ENCODE measurements at regions not wholly inside any gene's neighbourhood (a gene's known extent, or its start where the extent isn't known, plus 50 kb on each side); places are given as distances from the start of the nearest gene placed in this dataset.

DNA sequence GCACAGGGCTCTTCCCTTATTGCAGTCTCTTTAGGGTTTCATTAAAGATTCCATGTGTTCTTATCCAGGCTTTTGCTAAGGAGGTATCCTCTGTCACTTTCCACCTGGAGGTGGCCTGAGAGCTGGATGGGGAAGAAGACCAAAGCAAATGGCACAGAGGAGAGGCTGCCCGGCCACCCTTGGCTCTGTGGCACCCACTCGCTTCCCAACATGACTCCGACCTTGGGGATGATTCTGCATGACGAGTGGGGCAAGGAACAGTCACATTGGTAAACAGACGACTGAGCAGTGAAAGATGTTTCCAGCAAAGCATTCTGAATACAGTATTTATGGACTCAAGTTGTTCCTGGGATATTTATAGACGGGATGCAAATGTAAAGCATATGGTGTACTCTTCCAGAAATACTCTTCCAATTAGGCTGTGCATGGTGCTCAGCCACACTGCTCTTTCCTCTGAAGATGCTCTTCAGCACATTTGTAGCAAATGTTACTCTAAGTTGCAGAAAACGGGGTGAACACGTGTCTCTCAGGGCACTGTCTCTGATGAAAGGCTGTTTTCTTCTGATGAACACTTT lies 377.1 kb upstream of the HS6ST1 start:
- no peak overlapping the region for H3K4me3 ChIP-seq (ENCODE audit: low read length)
- TF ChIP-seq ZNF274 (IDR thresholded peaks at IDR 0.05; ENCODE audit: low read depth, low read length), result no peak

DNA sequence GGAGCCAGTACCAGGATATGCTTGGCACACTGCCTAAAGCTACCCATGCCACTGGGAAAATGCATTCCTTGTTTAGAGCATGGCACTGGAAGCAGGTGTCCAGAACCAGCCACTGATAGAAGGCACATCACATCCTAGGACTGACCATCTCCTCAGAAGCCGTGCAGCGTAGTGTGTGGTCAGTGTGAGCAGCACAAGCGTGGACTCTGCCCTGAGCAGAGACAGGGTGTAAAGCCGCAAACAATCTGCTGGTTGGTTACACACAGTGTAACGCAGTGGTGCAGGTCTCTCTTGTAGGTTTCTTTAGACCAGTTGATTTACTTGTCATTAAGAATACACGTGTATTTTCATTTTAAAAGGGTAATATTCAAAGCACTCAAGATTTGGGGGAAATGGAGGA lies 377.8 kb upstream of the HS6ST1 start:
- no peak overlapping the region for H3K4me3 ChIP-seq (ENCODE audit: low read length)
- no peak for TF ChIP-seq ZNF274 (IDR thresholded peaks at IDR 0.05; ENCODE audit: low read depth, low read length)

DNA sequence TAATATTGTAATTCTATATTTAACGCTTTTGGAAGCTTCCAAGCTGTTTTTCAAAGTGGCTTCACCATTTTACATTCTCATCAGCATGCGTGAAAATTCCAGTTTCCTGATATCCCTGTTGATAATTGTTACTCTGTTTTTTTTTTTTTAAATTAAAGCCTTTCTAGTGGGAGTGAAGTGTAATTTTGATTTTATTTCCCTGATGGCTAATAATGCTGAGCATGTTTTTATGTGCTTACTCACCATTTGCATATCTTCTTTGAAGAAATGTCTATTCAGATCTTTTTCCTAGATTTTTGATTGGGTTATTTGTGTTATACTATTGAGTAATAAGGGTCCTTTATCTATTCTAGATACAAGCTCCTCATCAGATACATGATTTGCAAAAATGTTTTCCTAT lies 382.8 kb upstream of the HS6ST1 start:
- no peak for TF ChIP-seq ZNF274 (IDR thresholded peaks at IDR 0.05; ENCODE audit: low read depth, low read length)
- no peak overlapping the region for H3K4me3 ChIP-seq (ENCODE audit: low read length)

DNA sequence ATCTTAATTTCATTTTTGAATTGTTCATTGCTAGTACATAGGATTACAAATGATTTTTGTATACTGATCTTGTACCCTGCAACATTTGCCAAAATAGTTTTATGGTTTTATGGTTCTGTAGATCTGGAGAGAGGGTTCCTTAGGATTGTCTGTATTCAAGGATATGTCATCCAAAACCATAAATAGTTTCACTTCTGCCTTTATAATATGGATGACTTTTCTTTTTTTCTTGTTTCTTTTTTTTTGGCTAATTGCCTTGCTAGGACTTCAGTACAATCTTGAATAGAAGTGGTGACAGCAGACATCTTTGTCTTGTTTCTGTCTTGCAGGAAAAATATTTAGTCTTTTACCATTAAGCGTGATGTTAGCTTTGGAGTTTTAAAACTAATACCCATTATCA lies 383.9 kb upstream of the HS6ST1 start:
- no peak overlapping the region for H3K4me3 ChIP-seq (ENCODE audit: low read length)
- no peak for TF ChIP-seq ZNF274 (IDR thresholded peaks at IDR 0.05; ENCODE audit: low read depth, low read length)

DNA sequence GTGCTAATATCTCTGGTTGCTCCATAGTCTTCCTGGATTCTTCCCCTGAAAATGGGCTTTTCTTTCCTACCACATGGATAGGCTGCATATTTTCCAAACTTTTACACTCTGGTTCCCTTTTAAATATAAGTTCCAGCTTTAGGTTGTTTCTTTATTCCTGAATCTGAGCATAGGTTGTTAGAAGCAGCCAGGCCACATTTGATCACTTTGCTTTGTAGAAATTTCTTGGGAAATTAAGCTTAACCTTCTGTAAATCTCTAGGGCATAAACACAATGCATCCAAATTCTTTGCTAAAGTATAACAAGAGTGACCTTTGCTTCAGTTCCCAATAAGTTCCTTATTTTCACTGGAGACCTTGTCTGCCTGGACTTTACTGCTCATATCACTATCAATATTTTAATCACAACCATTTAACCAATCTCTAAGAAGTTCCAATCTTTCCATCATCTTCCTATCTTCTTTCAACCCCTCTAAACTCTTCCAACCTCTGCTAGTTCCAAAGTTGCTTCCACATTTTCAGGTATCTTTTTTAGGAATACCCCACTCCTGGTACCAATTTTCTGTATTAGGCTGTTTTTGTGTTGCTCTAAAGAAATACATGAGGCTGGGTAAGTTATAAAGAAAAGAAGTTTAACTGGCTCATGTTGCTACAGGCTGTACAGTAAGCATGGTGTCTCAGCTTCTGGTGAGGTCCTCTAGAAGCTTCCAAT lies 389.6 kb upstream of the HS6ST1 start:
- no peak overlapping the region for H3K4me3 ChIP-seq (ENCODE audit: low read length)
- no peak for TF ChIP-seq ZNF274 (IDR thresholded peaks at IDR 0.05; ENCODE audit: low read depth, low read length)

DNA sequence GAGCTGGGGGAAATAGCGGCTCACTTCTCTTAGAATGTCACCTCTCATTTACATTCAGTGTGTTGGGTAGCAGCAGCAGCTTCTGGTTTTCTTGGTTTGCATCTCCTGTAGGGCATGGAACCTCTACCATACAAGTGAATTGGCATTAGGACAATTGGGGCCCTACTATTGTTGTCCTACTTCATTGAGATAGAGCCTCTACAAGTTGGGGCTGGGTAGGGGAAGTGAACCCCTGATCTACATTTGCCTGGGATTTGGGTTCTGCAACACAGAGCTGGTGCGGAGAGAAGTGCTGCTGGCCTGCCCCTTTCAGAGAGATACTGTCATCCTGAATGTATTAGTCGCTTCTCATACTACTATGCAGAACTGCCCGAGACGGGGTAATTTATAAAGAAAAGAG lies 391.6 kb upstream of the HS6ST1 start:
- no peak overlapping the region for H3K4me3 ChIP-seq (ENCODE audit: low read length)
- TF ChIP-seq ZNF274 (IDR thresholded peaks at IDR 0.05; ENCODE audit: low read depth, low read length), result no peak

DNA sequence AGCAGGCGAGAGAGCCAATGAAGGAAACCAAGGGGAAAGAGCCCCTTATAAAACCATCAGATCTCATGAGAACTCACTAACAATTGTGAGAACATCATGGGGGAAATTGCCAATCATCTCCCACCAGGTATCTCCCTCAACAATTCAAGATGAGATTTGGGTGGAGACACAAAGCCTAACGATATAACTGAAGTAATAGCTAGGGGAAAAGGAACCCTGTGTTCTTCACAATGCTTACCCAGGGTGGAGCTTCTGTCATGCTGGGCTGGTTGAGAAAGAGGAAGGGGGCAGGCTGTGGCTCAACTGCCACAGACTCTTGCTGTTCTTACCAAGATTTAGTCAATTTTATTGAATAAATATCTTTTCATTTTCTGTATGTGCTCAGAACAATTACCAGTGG lies 392.1 kb upstream of the HS6ST1 start:
- no peak for TF ChIP-seq ZNF274 (IDR thresholded peaks at IDR 0.05; ENCODE audit: low read depth, low read length)
- H3K4me3 ChIP-seq (ENCODE audit: low read length), result no peak overlapping the region

DNA sequence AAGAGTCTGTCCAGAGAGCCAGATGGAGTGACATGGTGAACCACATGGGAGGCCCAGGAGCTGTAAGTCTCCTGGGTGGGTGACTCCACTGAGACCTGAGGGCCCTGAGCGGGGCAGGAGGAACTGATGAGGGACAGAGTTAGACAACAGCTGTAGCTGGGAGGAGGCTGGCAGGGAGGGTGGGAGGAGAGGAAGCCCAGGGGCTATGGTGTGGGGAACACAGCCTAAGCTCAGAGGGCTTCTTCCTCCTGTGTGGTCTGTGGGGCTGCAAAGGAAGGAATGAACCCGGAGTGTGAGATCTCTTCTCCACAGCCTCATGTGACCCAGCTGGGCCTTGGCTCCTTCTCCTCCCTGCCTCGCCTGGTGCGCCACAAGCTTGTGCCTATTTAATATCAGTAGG lies 395.6 kb upstream of the HS6ST1 start:
- no peak overlapping the region for H3K4me3 ChIP-seq (ENCODE audit: low read length)
- no peak for TF ChIP-seq ZNF274 (IDR thresholded peaks at IDR 0.05; ENCODE audit: low read depth, low read length)

DNA sequence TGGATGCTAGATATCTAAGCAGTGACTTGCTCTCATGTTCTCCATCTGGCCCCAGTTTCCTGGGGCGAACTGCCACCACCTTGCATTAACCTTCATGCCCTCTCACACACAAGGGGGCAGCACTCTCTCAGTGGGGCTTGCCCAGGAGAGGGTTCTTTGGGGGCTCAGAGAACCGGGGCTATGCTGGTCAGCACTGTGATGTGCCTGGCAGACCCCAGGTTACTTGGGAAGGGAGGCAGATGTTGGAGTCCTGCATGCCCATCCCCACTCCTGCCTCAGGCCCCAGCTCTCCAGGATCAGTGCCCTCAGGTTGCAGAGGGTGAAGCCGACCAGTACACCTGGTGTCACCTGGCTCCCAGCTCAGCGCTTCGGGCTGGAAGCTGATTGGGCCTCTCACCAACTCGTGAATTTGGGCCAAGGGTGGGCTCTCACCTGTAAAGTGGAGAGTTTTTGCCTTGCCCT lies 396.2 kb upstream of the HS6ST1 start:
- no peak overlapping the region for H3K4me3 ChIP-seq (ENCODE audit: low read length)
- no peak for TF ChIP-seq ZNF274 (IDR thresholded peaks at IDR 0.05; ENCODE audit: low read depth, low read length)

DNA sequence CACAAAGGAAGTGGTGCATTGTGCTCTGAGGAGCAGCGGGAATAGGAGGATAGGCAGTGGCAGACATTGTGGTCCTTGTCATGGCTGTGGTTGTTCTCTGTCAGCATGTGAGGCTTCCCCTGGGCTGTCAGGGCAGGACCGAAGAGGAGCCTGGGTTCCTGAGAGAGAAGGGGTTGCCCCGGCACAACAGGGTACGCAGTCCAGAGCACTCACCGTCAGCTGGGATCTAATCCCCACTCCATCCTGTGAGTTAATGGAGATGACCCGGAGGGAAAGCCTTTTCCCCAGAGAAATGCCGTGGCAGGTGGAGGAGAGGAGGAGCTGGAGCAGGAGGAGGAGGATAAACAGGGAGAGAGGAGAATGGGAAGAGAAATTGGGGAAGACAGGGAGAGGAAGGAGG lies 396.7 kb upstream of the HS6ST1 start:
- H3K4me3 ChIP-seq (ENCODE audit: low read length), result no peak overlapping the region
- TF ChIP-seq ZNF274 (IDR thresholded peaks at IDR 0.05; ENCODE audit: low read depth, low read length), result no peak

DNA sequence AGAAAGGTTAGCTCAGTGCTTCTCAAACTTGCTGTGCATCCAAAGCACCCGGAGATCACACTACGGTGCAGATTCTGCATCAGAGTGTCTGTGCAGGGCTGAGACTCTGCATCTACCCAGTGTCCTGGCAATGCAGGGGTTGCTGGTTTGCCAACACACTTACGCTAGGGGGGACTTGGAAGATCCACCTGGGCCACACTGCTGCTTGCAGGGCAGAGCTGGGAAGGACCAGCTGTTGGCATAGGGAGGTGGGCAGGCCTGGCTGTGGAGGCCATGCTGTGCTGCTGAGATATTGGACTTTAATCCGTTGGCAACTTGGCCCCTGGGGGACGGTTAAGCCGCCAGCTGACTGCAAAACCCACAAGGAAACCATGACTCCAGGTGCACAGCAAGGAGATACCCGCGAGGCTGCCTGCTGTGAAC lies 397.6 kb upstream of the HS6ST1 start:
- H3K4me3 ChIP-seq (ENCODE audit: low read length), result no peak overlapping the region
- no peak for TF ChIP-seq ZNF274 (IDR thresholded peaks at IDR 0.05; ENCODE audit: low read depth, low read length)

DNA sequence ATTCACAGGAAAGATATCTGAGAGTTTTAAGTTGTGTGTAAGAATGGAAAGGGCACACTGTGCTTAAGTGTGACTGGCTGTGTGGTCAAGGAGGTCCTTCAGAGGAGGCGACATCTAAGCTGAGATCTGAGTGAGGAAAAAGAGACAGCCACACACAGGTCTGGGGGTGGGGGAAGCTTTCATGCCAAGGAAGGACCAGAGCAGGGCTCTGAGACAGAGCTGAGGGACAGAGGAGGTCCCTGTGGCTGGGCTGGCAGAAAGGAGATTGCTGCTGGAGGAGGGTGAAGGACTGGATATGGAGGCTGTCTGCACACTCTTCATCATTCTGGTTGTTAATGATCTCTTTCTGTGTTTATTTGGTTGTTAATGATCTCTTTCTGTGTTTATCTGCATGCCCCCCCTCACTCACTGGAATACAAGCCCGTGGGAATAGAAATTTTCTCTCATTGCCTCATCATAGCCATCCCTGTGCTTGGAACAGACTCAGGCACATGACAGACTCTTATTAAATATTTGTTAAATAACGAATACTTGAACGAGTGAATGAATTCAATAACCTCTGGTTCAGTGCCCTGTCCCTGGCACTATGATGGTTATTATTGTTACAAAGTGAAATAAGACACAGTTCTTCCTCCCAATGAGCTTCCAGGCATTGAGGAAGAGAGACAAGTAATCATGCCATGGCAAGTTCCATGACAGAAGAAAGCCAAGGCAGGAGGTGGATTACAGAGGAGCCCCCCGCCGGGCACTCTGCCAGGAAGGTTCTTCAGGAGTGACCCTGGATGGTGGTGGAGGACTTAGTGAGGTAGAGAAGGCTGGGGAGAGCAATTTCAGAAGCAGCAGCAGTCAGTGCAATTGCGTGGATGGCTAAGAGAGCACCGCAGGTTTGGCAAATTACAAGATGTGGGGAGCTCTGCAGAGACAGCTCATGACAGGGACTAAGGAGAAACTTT lies 399.4 kb upstream of the HS6ST1 start:
- H3K4me3 ChIP-seq (ENCODE audit: low read length), result no peak overlapping the region
- TF ChIP-seq ZNF274 (IDR thresholded peaks at IDR 0.05; ENCODE audit: low read depth, low read length), result no peak

DNA sequence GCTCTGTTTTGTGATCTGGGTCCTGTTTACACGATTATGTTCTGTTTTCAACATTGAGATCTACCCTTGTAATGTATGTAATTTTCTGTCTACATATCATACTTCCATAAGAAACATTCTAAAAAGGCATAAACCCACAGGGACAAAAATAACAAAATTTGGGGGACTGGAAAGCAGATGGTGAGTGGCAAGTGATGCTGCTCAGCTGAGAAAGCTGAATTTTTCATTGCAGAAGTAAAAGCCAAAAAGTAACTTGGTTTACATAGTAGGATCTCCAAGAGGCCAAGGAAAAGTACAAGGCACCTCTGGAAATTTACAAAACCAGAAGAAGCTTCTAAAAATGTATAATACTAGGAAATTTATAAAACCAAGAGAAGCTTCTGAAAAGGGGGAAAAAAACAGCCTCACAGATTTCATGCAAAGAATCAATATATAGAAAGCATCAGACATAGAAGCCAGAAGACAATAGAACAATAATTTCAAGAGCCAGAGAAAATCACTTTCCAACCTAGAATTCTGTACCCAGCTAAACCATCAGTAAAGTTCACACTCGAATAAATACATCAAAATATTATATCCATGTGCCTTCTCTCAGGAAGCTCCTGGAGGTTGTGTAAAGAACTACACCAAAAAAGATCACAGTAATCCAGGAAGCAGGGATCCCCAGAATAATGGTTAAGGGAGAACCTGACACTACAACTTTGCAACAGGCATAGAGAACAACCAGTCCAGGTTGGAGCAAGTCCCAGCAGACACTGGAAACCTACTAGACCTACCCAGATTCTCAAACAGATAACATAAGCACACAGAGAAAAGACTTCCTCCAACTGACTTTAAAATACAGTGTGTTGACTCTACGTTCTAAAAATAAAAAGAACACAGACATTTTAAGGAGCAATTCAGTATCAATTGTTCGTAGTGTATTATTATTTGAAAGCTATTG lies 401.7 kb upstream of the HS6ST1 start:
- TF ChIP-seq ZNF274 (IDR thresholded peaks at IDR 0.05; ENCODE audit: low read depth, low read length), result no peak

DNA sequence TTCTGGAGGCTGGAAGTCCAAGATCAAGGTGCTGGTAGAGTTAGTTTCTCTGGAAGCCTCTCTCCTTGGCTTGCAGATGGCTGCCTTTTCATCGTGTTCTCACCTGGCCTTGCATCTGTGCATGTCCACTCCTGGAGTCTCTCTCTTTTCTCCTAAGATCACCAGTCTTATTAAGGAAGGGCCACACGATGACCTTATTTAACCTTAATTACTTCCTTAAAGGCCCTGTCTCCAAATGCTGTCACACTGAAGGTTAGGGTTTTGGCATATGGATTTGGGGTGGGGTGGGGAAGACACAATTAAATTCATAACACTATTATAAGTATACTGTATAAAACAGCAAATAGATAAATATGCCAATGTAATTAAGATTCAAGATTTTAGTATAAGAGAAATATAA lies 402.4 kb upstream of the HS6ST1 start:
- no peak overlapping the region for H3K4me3 ChIP-seq (ENCODE audit: low read length)
- no peak for TF ChIP-seq ZNF274 (IDR thresholded peaks at IDR 0.05; ENCODE audit: low read depth, low read length)

More for the DNA sequence above, 401.7 kb upstream of the HS6ST1 start:
- no peak overlapping the region for H3K4me3 ChIP-seq (ENCODE audit: low read length)

Data from GM08714 (cell line).